OCI-LY7 (cell line): ENCODE measurements at regions not wholly inside any gene's neighbourhood (a gene's known extent, or its start where the extent isn't known, plus 50 kb on each side); places are given as distances from the start of the nearest gene placed in this dataset.

ENCODE experiments used
- BruUV-seq: library from RNA; stranded (reverse); fragments of 400-500 nt; replicated peaks from 2 replicates; lab custom pipeline; 2021; lab: Mats Ljungman, UMichigan
- CTCF ChIA-PET: fragments of 300-600 bp; sonication (Branson Sonifier 250); formaldehyde crosslinking; loops from one replicate; lab custom pipeline; 2022; ENCODE audit warnings: antibody characterized with exemption; ENCODE audit not compliant: unreplicated experiment; lab: Charles Lee
- POLR2A ChIA-PET: fragments of 300-600 bp; sonication (Branson Sonifier 250); formaldehyde crosslinking; loops from one replicate; lab custom pipeline; 2022; ENCODE audit warnings: antibody characterized with exemption; lab: Charles Lee
- DNase-seq: peaks from one replicate; pipeline ENCODE4 v3.0.0-alpha.2; 2015; ENCODE audit warnings: low spot score
- H2AFZ ChIP-seq: fragments of 200-600 bp; sonication (generic), shearing (Covaris generic); 2 replicates; pipeline ENCODE4 v1.6.1; 2014; ENCODE audit warnings: mild to moderate bottlenecking, antibody characterized with exemption, low read length, moderate library complexity
- H3K27ac ChIP-seq: fragments of 200-600 bp; sonication (generic); 2 replicates; pipeline ENCODE4 v1.5.1; 2014; ENCODE audit warnings: mixed run types, low read depth, mild to moderate bottlenecking, moderate library complexity, low read length, inconsistent platforms; ENCODE audit not compliant: poor library complexity, severe bottlenecking
- H3K36me3 ChIP-seq: fragments of 200-600 bp; sonication (generic); 2 replicates; pipeline ENCODE4 v1.6.1; 2014; ENCODE audit warnings: mild to moderate bottlenecking, antibody characterized with exemption, low read length, moderate library complexity, mixed read lengths; ENCODE audit not compliant: insufficient read depth
- H3K4me1 ChIP-seq: fragments of 200-600 bp; sonication (generic); 2 replicates; pipeline ENCODE4 v1.5.1; 2014; ENCODE audit warnings: mild to moderate bottlenecking, low read length; ENCODE audit not compliant: insufficient read depth, poor library complexity, severe bottlenecking
- H3K4me2 ChIP-seq: fragments of 200-600 bp; sonication (generic); 2 replicates; pipeline ENCODE4 v1.6.1; 2014; ENCODE audit warnings: mild to moderate bottlenecking, low read length
- H3K4me3 ChIP-seq: fragments of 200-600 bp; sonication (generic); 2 replicates; pipeline ENCODE4 v1.5.1; 2014; ENCODE audit warnings: mild to moderate bottlenecking, low read depth, low read length; ENCODE audit not compliant: poor library complexity, severe bottlenecking
- H3K79me2 ChIP-seq: fragments of 200-600 bp; sonication (generic); 2 replicates; pipeline ENCODE4 v1.6.1; 2016; ENCODE audit warnings: low read depth, mild to moderate bottlenecking, low read length, moderate library complexity, mixed read lengths; ENCODE audit not compliant: insufficient read depth
- H3K9me2 ChIP-seq: fragments of 200-600 bp; sonication (generic); 2 replicates; pipeline ENCODE4 v1.6.1; 2016; ENCODE audit warnings: mild to moderate bottlenecking, low read length, mixed read lengths; ENCODE audit not compliant: insufficient read depth
- H3K9me3 ChIP-seq: fragments of 200-600 bp; sonication (generic); 2 replicates; pipeline ENCODE4 v1.6.1; 2014; ENCODE audit warnings: mild to moderate bottlenecking, mixed run types, low read length, mixed read lengths
- H4K20me1 ChIP-seq: fragments of 200-600 bp; sonication (generic); 2 replicates; pipeline ENCODE4 v1.6.1; 2014; ENCODE audit warnings: mild to moderate bottlenecking, antibody characterized with exemption, low read length, moderate library complexity, mixed read lengths; ENCODE audit not compliant: insufficient read depth
- EZH2phosphoT487 ChIP-seq: fragments of 200-600 bp; sonication (generic); IDR thresholded peaks from 2 replicates; pipeline ENCODE4 v1.6.1; 2018; ENCODE audit warnings: low read depth, borderline replicate concordance, mild to moderate bottlenecking, mixed run types, antibody characterized with exemption, low read length, moderate library complexity, mixed read lengths
- intact Hi-C: fragments of 100-400 bp; cut with micrococcal nuclease; formaldehyde crosslinking; loops from one replicate; pipeline ENCODE4 v1.10.0; 2022; ENCODE audit not compliant: unreplicated experiment
- TF ChIP-seq, protein P1 (sequence below): fragments of 200-600 bp; sonication (generic); conservative IDR thresholded peaks from 2 replicates; pipeline ENCODE4 v1.5.1; 2014; ENCODE audit warnings: mild to moderate bottlenecking, antibody characterized with exemption, low read length, moderate library complexity, mixed read lengths

DNA sequence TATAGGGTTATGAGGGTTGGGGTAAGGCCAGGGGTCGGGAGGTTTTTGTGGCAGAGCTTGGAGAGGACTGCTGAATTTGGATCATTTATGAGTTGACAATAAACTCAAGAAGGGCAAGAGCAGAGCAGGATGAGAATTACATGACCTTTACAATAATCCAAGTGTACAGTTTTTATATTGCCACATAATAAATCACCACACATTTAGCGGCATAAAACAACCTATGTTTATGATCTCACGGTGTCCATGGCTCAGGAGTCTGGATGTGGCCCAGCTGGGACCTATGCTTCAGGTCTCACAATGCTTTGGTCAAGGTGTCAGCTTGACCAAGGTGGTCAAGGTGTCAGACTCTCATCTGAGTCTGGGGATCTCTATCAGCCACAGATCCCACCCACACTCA lies 118.3 kb upstream of the WSCD1 start:
- Histone ChIP-seq H2AFZ (no peak overlapping the region), H3K9me2 (no peaks in the 10 kb centered on the region), H3K4me2 (no peak overlapping the region), H3K9me3 (no peaks in the 10 kb centered on the region), H3K4me3 (no peak overlapping the region), H3K4me1 (no peaks in the 10 kb centered on the region), H4K20me1 (no peaks in the 10 kb centered on the region), H3K27ac (no peak overlapping the region), H3K79me2 (no peaks in the 10 kb centered on the region), H3K36me3 (no peaks in the 10 kb centered on the region)
- TF ChIP-seq EZH2phosphoT487: no peak
- TF ChIP-seq, protein P1, sequence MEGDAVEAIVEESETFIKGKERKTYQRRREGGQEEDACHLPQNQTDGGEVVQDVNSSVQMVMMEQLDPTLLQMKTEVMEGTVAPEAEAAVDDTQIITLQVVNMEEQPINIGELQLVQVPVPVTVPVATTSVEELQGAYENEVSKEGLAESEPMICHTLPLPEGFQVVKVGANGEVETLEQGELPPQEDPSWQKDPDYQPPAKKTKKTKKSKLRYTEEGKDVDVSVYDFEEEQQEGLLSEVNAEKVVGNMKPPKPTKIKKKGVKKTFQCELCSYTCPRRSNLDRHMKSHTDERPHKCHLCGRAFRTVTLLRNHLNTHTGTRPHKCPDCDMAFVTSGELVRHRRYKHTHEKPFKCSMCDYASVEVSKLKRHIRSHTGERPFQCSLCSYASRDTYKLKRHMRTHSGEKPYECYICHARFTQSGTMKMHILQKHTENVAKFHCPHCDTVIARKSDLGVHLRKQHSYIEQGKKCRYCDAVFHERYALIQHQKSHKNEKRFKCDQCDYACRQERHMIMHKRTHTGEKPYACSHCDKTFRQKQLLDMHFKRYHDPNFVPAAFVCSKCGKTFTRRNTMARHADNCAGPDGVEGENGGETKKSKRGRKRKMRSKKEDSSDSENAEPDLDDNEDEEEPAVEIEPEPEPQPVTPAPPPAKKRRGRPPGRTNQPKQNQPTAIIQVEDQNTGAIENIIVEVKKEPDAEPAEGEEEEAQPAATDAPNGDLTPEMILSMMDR: no peak
- POLR2A ChIA-PET: no interaction called here
- intact Hi-C loops: no loop called here
- CTCF ChIA-PET: no interaction called here
- BruUV-seq: no TSS peak
- no peak for DNase-seq

DNA sequence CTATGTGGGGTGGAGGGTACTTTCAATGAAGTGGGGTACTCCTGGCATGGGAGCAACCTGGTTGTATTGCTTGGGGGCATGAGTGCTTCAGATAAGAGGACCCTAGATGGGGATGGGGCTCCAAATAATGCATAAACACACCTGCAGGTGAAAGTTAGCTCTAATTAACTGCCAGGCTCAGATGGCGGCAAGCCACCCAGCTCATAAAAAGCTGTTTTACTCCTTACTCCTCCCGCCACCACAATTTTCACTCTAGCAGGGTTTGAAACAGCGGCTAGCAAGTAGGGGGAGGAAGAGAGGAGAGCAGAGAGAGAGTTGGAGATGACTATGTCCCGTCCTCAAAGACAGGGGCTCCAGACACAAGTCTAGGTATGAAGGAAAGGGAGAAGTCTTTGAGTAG lies 117.7 kb upstream of the WSCD1 start:
- no TSS peak for BruUV-seq
- POLR2A ChIA-PET: no interaction called here
- no peaks in the 10 kb centered on the region for H3K79me2 ChIP-seq

DNA sequence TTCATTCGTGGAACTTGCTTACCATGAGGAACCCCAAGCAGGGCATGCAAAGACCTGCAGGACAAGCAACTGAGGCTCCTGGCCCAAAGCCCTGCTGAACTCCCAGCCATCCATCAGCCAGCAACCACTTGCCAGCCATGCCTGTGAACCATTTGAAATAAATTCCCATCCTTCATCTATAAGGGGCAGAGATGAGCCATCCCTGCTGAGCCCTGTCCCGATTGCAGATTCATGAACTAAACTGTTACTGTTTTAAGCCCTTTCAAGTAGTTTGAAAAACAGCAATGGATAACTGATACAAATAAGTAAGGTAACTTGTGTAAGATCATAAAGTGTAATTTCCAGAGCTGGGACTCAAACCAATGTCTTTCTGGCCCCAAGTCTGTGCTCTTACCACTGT lies 114.4 kb upstream of the WSCD1 start:
- CTCF ChIA-PET: no interaction called here
- Histone ChIP-seq H3K36me3 (no peaks in the 10 kb centered on the region), H3K27ac (no peak overlapping the region), H3K4me2 (no peak overlapping the region), H3K9me3 (no peaks in the 10 kb centered on the region), H4K20me1 (no peaks in the 10 kb centered on the region), H3K4me1 (no peaks in the 10 kb centered on the region), H3K9me2 (no peaks in the 10 kb centered on the region), H3K4me3 (no peak overlapping the region), H2AFZ (no peak overlapping the region), H3K79me2 (no peaks in the 10 kb centered on the region)
- intact Hi-C loops: no loop called here
- POLR2A ChIA-PET: no interaction called here
- DNase-seq: no peak
- no TSS peak for BruUV-seq
- no peak for TF ChIP-seq EZH2phosphoT487
- TF ChIP-seq, protein P1: no peak

More for the DNA sequence above, 117.7 kb upstream of the WSCD1 start:
- intact Hi-C loops: no loop called here
- TF ChIP-seq, protein P1: no peak
- TF ChIP-seq EZH2phosphoT487: no peak
- Histone ChIP-seq H3K4me3 (no peak overlapping the region), H4K20me1 (no peaks in the 10 kb centered on the region), H3K9me3 (no peaks in the 10 kb centered on the region), H3K36me3 (no peaks in the 10 kb centered on the region), H3K9me2 (no peaks in the 10 kb centered on the region), H3K4me1 (no peaks in the 10 kb centered on the region), H2AFZ (no peak overlapping the region), H3K27ac (no peak overlapping the region), H3K4me2 (no peak overlapping the region)
- CTCF ChIA-PET: no interaction called here
- no peak for DNase-seq
